NCI-H774 (cell line): ENCODE measurements at regions not wholly inside any gene's neighbourhood (a gene's known extent, or its start where the extent isn't known, plus 50 kb on each side); places are given as distances from the start of the nearest gene placed in this dataset.
"Not testable (repeated sequence)": the region's sequence is repeated elsewhere in the genome, so short reads cannot be mapped to it uniquely, and the experiment has no call there.

Experiments used
- DNase-seq: peaks from one replicate; lab custom pipeline; 2025; lab: John Stamatoyannopoulos, UW

GRCh38 chr7:42722198-42722597 lies 189.7 kb downstream of the C7orf25 start:
- DNase-seq, result no peak

GRCh38 chr7:42720991-42721796 lies 190.7 kb downstream of the C7orf25 start:
- no peak for DNase-seq

GRCh38 chr7:42720012-42720411 lies 191.9 kb downstream of the C7orf25 start:
- no peak for DNase-seq

GRCh38 chr7:42718466-42718865 lies 193.4 kb downstream of the C7orf25 start:
- not testable (repeated sequence) for DNase-seq

GRCh38 chr7:42714356-42714755 lies 197.5 kb downstream of the C7orf25 start:
- DNase-seq, result no peak

GRCh38 chr7:42709284-42709683 lies 202.6 kb downstream of the C7orf25 start:
- no peak for DNase-seq

- no peak for DNase-seq
These were observed 207.2 kb downstream of the C7orf25 start for GRCh38 chr7:42704710-42705109.

- no peak for DNase-seq
These were observed 209.2 kb downstream of the C7orf25 start for GRCh38 chr7:42702647-42703046.

GRCh38 chr7:42700406-42701327 lies 211.2 kb downstream of the C7orf25 start:
- no peak for DNase-seq

GRCh38 chr7:42699380-42700178 lies 212.3 kb downstream of the C7orf25 start:
- no peak for DNase-seq

- DNase-seq, result no peak
These were observed 213.1 kb downstream of the C7orf25 start for GRCh38 chr7:42698600-42699374.

GRCh38 chr7:42694894-42695507 lies 216.9 kb downstream of the C7orf25 start:
- DNase-seq, result no peak

- DNase-seq, result no peak
These were observed 218.1 kb downstream of the C7orf25 start for GRCh38 chr7:42693722-42694121.

- DNase-seq, result no peak
These were observed 219.2 kb downstream of the C7orf25 start for GRCh38 chr7:42692621-42693020.

GRCh38 chr7:42690794-42691639 lies 220.9 kb downstream of the C7orf25 start:
- no peak for DNase-seq

- DNase-seq, result no peak
These were observed 222.2 kb downstream of the C7orf25 start for GRCh38 chr7:42689626-42690025.

GRCh38 chr7:42688056-42688371 lies 223.9 kb downstream of the C7orf25 start:
- no peak for DNase-seq

- no peak for DNase-seq
These were observed 224.4 kb downstream of the C7orf25 start for GRCh38 chr7:42687211-42688055.

GRCh38 chr7:42686594-42687156 lies 225.2 kb downstream of the C7orf25 start:
- no peak for DNase-seq
